GM18907 (cell line): ENCODE measurements at regions not wholly inside any gene's neighbourhood (a gene's known extent, or its start where the extent isn't known, plus 50 kb on each side); places are given as distances from the start of the nearest gene placed in this dataset.
"Not testable (repeated sequence)": the region's sequence is repeated elsewhere in the genome, so short reads cannot be mapped to it uniquely, and the experiment has no call there.

Experiments used
- ATAC-seq: cut with Tn5 transposase; IDR thresholded peaks from one replicate; pipeline ENCODE4 v1.9.1; 2021; ENCODE audit warnings: mild to moderate bottlenecking, moderate library complexity; ENCODE audit not compliant: unreplicated experiment

GRCh38 chr15:38002883-38003477 is 68.5 kb downstream of the TMCO5A start:
- peak; percentile 84 for ATAC-seq

DNA sequence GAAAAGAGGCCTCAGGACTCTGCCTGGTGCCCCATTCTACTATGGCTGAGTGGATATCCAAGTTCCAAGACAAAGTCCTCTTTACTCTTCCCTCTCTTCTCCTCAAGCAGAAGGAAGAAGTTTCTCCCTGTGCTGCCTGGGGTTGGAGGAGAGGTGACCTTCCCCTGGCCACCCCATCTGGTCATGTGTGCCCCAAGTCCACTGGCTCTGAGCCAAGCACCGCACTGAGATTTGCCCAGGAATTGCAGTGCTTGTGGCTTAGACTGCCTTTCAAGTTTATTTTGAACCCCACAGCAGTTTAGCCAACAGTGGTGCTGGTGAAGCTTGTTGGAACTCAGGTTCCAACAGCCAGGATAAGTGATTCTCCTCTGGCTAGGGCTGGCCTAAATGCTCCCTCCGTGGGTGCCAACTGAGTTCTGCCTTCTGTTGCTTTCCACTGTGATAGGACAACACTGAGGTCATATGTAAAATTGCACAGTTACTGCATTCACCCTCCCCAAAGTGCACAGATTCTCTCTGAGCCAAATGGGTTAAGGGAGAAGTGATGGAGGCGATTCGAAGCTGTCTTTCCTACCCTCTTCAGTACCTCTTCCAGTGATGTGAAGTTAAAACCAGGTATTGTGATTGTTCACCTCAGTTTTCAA is 69.9 kb downstream of the TMCO5A start:
- no peak for ATAC-seq

- ATAC-seq: no peak
Observed at GRCh38 chr15:38005953-38006808, 71.7 kb downstream of the TMCO5A start.

- ATAC-seq: no peak
Observed at GRCh38 chr15:38010395-38010794, 76.0 kb downstream of the TMCO5A start.

- no peak for ATAC-seq
Observed at GRCh38 chr15:38012894-38013293, 78.5 kb downstream of the TMCO5A start.

GRCh38 chr15:38017721-38018120 is 83.3 kb downstream of the TMCO5A start:
- ATAC-seq: no peak

DNA sequence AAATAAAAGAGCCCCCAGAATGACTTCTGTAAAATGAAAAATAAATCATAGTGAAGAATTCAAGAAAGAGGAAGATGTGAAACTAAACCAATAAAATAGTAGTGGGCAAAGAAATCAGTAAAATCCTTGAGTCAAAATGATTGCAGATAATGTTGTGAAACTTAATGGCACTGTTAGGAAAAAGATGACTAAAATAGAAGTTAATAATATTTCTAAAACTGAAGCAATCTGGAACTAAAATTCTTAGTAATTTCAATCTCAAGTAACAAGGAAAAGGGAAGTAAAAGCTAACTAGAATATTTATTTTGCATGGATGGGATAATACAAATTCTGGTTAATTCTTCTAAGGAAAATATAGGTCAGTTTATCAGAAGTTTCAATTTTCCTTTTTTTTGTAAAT is 84.6 kb downstream of the TMCO5A start:
- ATAC-seq: no peak

DNA sequence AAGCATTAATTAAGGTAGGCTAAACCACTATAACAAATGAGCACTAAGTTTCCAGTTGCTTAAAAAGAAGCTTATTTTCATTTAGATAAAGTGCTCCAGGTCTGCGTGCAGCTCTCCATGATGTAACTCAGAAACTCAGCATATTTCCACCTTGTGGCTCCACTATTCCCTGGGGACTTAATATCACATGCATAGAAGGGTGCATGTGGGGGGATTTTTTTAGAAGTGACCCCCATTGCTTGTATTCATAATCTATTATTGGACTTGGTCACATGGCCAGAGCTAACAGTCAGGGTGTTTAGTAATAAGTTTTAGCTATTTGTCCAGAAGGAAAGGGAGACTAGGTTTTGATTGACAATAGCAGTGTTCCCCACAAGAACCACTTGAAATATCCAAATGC is 86.8 kb downstream of the TMCO5A start:
- peak; percentile 73 for ATAC-seq

- no peak for ATAC-seq
Observed at GRCh38 chr15:38024293-38025091, 90.1 kb downstream of the TMCO5A start.

GRCh38 chr15:38025656-38026055 is 91.2 kb downstream of the TMCO5A start:
- not testable (repeated sequence) for ATAC-seq

DNA sequence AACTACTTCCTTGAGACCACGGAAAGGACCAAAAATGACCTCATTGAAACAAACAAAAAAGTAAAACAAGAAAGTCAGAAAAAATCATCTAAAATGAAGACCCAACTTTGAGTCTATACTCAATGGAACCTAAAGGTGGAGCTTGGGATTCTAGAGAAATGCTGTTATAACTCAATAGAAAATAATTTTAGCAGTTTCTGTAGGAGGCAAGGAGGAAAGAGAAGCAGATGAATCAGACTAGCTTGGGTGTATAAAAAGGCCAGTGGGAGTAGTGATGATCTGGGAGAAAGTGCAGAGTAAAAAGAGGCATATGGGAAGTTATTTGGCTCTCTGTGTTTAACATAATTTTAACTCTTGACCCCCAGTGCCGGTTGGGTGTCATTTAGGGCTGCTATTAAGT is 94.4 kb downstream of the TMCO5A start:
- ATAC-seq: no peak

DNA sequence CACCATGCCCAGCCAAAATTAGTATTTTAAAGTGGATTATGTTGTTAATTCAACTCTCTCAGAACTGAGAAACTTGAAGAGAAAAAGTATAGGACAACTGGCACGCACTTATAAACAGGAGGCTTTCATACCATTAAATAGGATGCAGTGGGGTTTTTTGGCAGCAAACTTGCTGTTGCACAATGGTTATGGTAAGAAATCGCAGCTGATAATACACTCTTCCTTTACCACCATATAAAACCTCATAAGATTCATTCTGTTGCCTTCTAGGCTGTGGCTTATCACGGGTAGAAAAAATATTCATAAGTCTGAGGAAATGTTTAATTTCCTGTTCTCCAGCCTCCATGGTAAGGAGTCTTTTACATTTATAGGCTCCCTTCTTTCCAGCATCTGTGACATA is 95.3 kb downstream of the TMCO5A start:
- ATAC-seq: no peak

- ATAC-seq: no peak
Observed at GRCh38 chr15:38030609-38031008, 96.2 kb downstream of the TMCO5A start.

DNA sequence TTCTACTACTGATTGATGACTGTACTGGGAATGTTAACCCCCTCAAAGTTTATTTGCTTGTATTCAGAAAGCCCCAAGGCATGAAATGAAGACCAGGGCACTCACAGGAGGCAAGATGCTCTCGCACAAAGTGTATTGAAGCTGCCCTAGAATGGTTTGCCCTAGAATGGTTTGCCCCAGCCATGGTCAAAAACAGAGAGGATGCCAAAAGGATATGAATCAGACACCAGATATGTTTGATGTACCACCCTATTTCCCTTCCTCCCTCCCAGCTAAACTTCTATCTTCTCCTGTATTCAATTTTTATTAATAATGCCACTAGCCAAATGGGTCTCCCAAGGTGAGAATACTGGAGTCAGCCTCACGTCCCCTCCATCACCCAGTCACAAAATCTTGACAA is 101.3 kb downstream of the TMCO5A start:
- ATAC-seq: no peak

GRCh38 chr15:38036790-38037338 is 102.4 kb downstream of the TMCO5A start:
- ATAC-seq: no peak

GRCh38 chr15:38038659-38039442 is 104.4 kb downstream of the TMCO5A start:
- no peak for ATAC-seq

DNA sequence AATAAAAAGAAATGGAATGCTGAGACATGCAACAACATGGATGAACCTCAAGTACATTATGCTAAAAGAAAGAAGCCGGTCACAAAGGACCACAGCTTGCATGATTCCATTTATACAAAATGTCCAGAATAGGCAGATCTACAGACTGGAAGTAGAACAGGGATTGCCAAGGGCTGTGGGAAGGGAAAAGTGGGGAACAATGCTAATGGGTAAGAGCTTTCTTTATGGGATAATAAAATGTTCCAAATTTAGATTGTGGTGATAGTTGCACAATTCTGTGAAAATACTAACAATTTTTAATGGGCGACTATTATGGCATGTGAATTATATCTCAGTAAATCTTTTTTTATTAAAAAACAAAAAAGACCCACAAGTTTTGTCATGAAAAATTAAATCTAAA is 106.2 kb downstream of the TMCO5A start:
- ATAC-seq: no peak

DNA sequence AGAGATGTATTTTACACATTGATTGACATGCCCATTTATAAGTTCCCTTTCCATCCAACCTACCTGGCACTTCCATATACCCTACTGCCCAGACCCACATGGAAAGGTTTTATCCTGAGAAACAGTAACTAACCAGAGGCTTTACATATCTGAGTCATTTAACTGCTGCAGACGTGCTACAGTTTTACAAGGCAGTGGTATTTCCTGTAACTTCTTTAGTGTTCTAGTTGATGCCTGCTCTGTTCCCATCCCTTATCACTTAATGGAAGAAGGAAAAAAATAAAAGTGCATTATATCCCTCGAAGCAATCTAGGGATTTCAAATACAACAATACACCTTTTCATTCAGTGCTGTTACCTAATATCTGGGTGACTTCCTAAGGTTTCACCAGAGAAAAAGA is 107.1 kb downstream of the TMCO5A start:
- ATAC-seq: no peak

GRCh38 chr15:38042211-38042610 is 107.8 kb downstream of the TMCO5A start:
- no peak for ATAC-seq
